ENCODE measurements at regions not wholly inside any gene's neighbourhood (a gene's known extent, or its start where the extent isn't known, plus 50 kb on each side); places are given as distances from the start of the nearest gene placed in this dataset. TPM values are rescaled to one million over a fixed set of nuclear protein-coding genes. Genes with fewer than 3 reads are reported as not detected.

- no peak overlapping the region for H2BK12ac ChIP-seq (ENCODE audit: low read length)
- no peak overlapping the region for H3K4me3 ChIP-seq (ENCODE audit: low read length in 2 of 2)
- no peak overlapping the region for H2AFZ ChIP-seq (ENCODE audit: low read length)
- no peak overlapping the region for H4K8ac ChIP-seq (ENCODE audit: low read depth, low read length)
- no peak overlapping the region for H3K27ac ChIP-seq (replicated peaks; ENCODE audit: low read length)
- no peak overlapping the region for H3K14ac ChIP-seq (ENCODE audit: low read length)
- no peak overlapping the region for H3K4me2 ChIP-seq (ENCODE audit: insufficient read depth, low read length, poor library complexity, severe bottlenecking)
- no peaks in the 10 kb centered on the region for H3K27me3 ChIP-seq (ENCODE audit: control insufficient read depth in 3 of 3, insufficient read depth in 3 of 3, low read depth in 1 of 3, low read length in 3 of 3)
- no peak overlapping the region for H4K91ac ChIP-seq (ENCODE audit: low read depth, low read length, poor library complexity)
- H3K4me1 ChIP-seq (ENCODE audit: control insufficient read depth in 2 of 2, insufficient read depth in 1 of 2, low read depth in 1 of 2, low read length in 2 of 2) = peaks cover 0 to 1% of the 10 kb centered on the region in 2 donors
- H3K9me3 ChIP-seq (replicated peaks in 1 of 2; ENCODE audit: control insufficient read depth in 2 of 2, insufficient read depth in 1 of 2, low read depth in 1 of 2, low read length in 2 of 2) = peaks cover 0 to 8% of the 10 kb centered on the region in 2 donors
- H3K36me3 ChIP-seq (replicated peaks in 1 of 2; ENCODE audit: control insufficient read depth in 2 of 2, insufficient read depth in 2 of 2, low read length in 2 of 2) = no peaks in the 10 kb centered on the region
- H3K9ac ChIP-seq (ENCODE audit: low read depth, low read length, poor library complexity) = no peak overlapping the region
- no peak overlapping the region for H3K18ac ChIP-seq (ENCODE audit: low read length)
- no peak overlapping the region for H2BK120ac ChIP-seq (ENCODE audit: low read depth, low read length)
- H3K79me1 ChIP-seq (ENCODE audit: low read depth, low read length) = no peaks in the 10 kb centered on the region
- H2BK15ac ChIP-seq (ENCODE audit: low read length) = no peak overlapping the region
- H2BK5ac ChIP-seq (ENCODE audit: low read length) = no peak overlapping the region
- no peak overlapping the region for H2AK5ac ChIP-seq (ENCODE audit: low read depth, low read length)
- WGBS, 2 donors (ENCODE audit: extremely low coverage in 2 of 2, insufficient read length in 2 of 2, insufficient replicate concordance in 1 of 2) = no CpG with 5 or more reads among the region's 3 CpGs
- H3K23ac ChIP-seq (ENCODE audit: low read depth, low read length, poor library complexity) = no peak overlapping the region
- no peak for DNase-seq (ENCODE audit: low spot score)
- no peak overlapping the region for H3K4ac ChIP-seq (ENCODE audit: low read length)
Observed at GRCh38 chr4:184968366-184968765, 49.9 kb upstream of the HELT start.

Small RNA genes lying in the stretch of these regions (small RNA-seq; reads per million reads assigned to genes)
- not detected for gene MIR4455 (ENCODE audit: insufficient read depth)

All from neuronal stem cell (in vitro differentiated cells).